HCT116 (cell line): ENCODE measurements at regions not wholly inside any gene's neighbourhood (a gene's known extent, or its start where the extent isn't known, plus 50 kb on each side); places are given as distances from the start of the nearest gene placed in this dataset.
"Not testable (repeated sequence)": the region's sequence is repeated elsewhere in the genome, so short reads cannot be mapped to it uniquely, and the experiment has no call there.

Experiments
- ATAC-seq: fragments of 200-7000 bp; cut with Tn5 transposase; 2 replicates; pipeline ENCODE4 v1.9.1; 2020; ENCODE audit warnings: mild to moderate bottlenecking, moderate library complexity
- BruUV-seq: library from RNA; stranded (reverse); fragments of 400-500 nt; replicated peaks from 2 replicates; lab custom pipeline; 2021; lab: Mats Ljungman, UMichigan
- CTCF ChIA-PET: fragments of 300-600 bp; sonication (Branson Sonifier 250); formaldehyde crosslinking; loops from one replicate; lab custom pipeline; 2021; ENCODE audit warnings: antibody characterized with exemption; lab: Charles Lee
- POLR2A ChIA-PET: fragments of 300-600, 350-600 bp; sonication (Branson Sonifier 250); formaldehyde crosslinking; loops from one replicate; lab custom pipeline; 2021; ENCODE audit warnings: antibody characterized with exemption; lab: Charles Lee
- RAD21 ChIA-PET, 2 experiments: fragments of 300-600 bp; sonication (Branson Sonifier 250); formaldehyde crosslinking; loops; one replicate each; lab custom pipeline; 2023; ENCODE audit warnings: low total read pairs in 2 of 2; ENCODE audit not compliant: uncharacterized antibody in 2 of 2, unreplicated experiment in 2 of 2, low non-redundant PET in 1 of 2; lab: Charles Lee
- DNase-seq: peaks from one replicate; pipeline ENCODE4 v3.0.0-alpha.2; 2010; ENCODE audit warnings: low read depth, low spot score
- H2AFZ ChIP-seq: fragments of 200-600 bp; shearing (Covaris generic), sonication (generic); 2 replicates; pipeline ENCODE4 v1.6.1; 2017; ENCODE audit warnings: low read depth, mixed run types, mixed read lengths, antibody characterized with exemption, low read length; ENCODE audit not compliant: poor library complexity, severe bottlenecking
- H3K27ac ChIP-seq: 2 replicates; pipeline ENCODE4 v1.5.1; 2012; ENCODE audit warnings: low read depth, low read length
- H3K27me3 ChIP-seq: fragments of 200-600 bp; sonication (generic); 2 replicates; pipeline ENCODE4 v1.6.1; 2016; ENCODE audit warnings: mixed run types, low read length, mixed read lengths; ENCODE audit not compliant: insufficient read depth
- H3K36me3 ChIP-seq, 2 experiments: fragments of 200-500 bp in 1 of 2; fragments of 200-600 bp in 1 of 2; sonication (Bioruptor generic) in 1 of 2; sonication (generic) in 1 of 2; 2 replicates each; pipeline versions ENCODE4 v1.5.1 to v1.6.1; 2014 to 2016; ENCODE audit warnings: low read length in 2 of 2, inconsistent platforms in 1 of 2, mixed read lengths in 1 of 2, mixed run types in 1 of 2; ENCODE audit not compliant: insufficient read depth in 2 of 2, control insufficient read depth in 1 of 2
- H3K4me1 ChIP-seq, 2 experiments: fragments of 200-600 bp in 1 of 2; sonication (generic) in 1 of 2; 2 replicates each; pipeline versions ENCODE4 v1.5.1 to v1.6.1; 2012 to 2017; ENCODE audit warnings: low read length in 2 of 2, inconsistent platforms in 1 of 2, mild to moderate bottlenecking in 1 of 2, mixed read lengths in 1 of 2, mixed run types in 1 of 2, moderate library complexity in 1 of 2; ENCODE audit not compliant: insufficient read depth in 2 of 2, control insufficient read depth in 1 of 2
- H3K4me2 ChIP-seq: fragments of 200-600 bp; sonication (generic); 2 replicates; pipeline ENCODE4 v1.6.1; 2017; ENCODE audit warnings: mixed run types, low read length, mixed read lengths
- H3K4me3 ChIP-seq, 2 experiments: fragments of 200-600 bp in 1 of 2; sonication (generic) in 1 of 2; replicated peaks in 1 of 2; 2 replicates each; pipeline ENCODE4 v1.5.1; 2011 to 2016; ENCODE audit warnings: low read length in 2 of 2, control low read depth in 1 of 2, low read depth in 1 of 2, mild to moderate bottlenecking in 1 of 2, mixed read lengths in 1 of 2, mixed run types in 1 of 2
- H3K79me2 ChIP-seq: fragments of 200-600 bp; sonication (generic); 2 replicates; pipeline ENCODE4 v1.6.1; 2017; ENCODE audit warnings: mild to moderate bottlenecking, mixed run types, low read length, moderate library complexity, mixed read lengths; ENCODE audit not compliant: insufficient read depth
- H3K9ac ChIP-seq: fragments of 200-600 bp; sonication (generic); 2 replicates; pipeline ENCODE4 v1.6.1; 2016; ENCODE audit warnings: low read length, mixed read lengths
- H3K9me2 ChIP-seq: fragments of 200-600 bp; sonication (generic), shearing (Covaris generic); 2 replicates; pipeline ENCODE4 v1.6.1; 2017; ENCODE audit warnings: mixed run types, mild to moderate bottlenecking, moderate library complexity; ENCODE audit not compliant: insufficient read depth
- H3K9me3 ChIP-seq, 2 experiments: fragments of 200-500 bp in 1 of 2; fragments of 200-600 bp in 1 of 2; sonication (Bioruptor generic) in 1 of 2; sonication (generic) in 1 of 2; 2 replicates each; pipeline ENCODE4 v1.6.1; 2014 to 2017; ENCODE audit warnings: low read length in 2 of 2, mixed read lengths in 2 of 2, inconsistent platforms in 1 of 2, low read depth in 1 of 2, mild to moderate bottlenecking in 1 of 2, mixed run types in 1 of 2, moderate library complexity in 1 of 2; ENCODE audit not compliant: control insufficient read depth in 1 of 2, insufficient read depth in 1 of 2
- H4K20me1 ChIP-seq: fragments of 200-600 bp; sonication (generic), shearing (Covaris generic); 2 replicates; pipeline ENCODE4 v1.6.1; 2017; ENCODE audit warnings: mixed run types, mild to moderate bottlenecking, moderate library complexity; ENCODE audit not compliant: insufficient read depth
- CBX3 ChIP-seq: IDR thresholded peaks from 2 replicates; pipeline ENCODE4 v1.6.1; 2012; ENCODE audit warnings: low read depth
- SRF ChIP-seq: IDR thresholded peaks from 2 replicates; pipeline ENCODE4 v1.6.1; 2012; ENCODE audit warnings: low read depth
- intact Hi-C: fragments of 100-400 bp; cut with micrococcal nuclease; formaldehyde crosslinking; loops from 2 replicates; pipeline ENCODE4 v1.10.0; 2022
- TF ChIP-seq, protein P1 (sequence below): IDR thresholded peaks from 2 replicates; pipeline ENCODE4 v1.6.1; 2012

DNA sequence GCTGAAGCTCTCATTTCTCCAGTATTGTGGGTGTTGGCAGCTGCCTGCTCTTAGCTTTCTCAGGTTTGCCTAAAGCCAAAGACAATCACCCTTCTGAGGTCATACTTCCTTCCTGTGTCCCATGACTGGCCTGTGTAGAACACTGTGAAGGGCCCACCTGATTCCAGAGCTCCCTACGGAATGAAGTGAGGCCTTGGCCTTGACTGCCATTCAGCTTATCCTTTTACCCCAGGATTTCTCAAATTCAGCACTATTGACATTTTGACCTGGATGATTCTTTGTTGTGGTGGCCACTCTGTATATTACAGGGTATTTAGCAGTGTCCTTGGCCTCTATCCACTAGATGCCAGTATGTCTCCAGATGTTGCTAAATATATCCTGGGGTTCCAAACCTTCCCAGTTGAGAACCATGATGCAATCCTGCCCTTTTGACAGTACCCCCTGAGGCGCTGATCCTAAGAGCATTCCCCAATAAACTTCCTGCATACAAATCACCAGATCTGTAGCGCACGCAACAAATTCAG is 112.3 kb upstream of the KRR1 start (continued):
- TF ChIP-seq, protein P1, sequence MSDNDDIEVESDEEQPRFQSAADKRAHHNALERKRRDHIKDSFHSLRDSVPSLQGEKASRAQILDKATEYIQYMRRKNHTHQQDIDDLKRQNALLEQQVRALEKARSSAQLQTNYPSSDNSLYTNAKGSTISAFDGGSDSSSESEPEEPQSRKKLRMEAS, result peak; percentile 74; the same call in 1 of the 2 replicates

DNA sequence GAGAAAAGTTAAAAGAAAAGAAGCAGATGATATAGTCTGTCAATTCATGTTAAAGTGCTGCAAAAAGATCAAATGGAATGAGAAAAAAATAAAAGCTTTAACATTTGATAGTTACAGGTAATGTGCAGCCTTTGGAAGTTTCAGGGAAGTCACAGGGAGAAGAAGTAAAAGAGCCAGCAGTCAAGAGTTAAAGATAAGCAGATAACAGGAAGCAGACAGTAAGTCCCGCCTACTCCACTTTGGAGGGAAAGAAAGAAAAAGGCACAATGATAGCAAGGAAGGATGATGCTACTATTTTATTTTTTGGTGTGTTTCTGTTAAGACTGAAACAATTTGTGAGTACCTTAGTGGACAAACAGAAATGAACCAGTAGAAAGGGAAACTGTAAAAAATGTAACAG is 111.1 kb upstream of the KRR1 start:
- Histone ChIP-seq H3K4me3 (no peak overlapping the region), H3K79me2 (no peaks in the 10 kb centered on the region), H4K20me1 (no peaks in the 10 kb centered on the region), H3K27me3 (no peaks in the 10 kb centered on the region), H2AFZ (no peak overlapping the region), H3K9me2 (no peaks in the 10 kb centered on the region), H3K27ac (peak overlapping the region; percentile 99), H3K9me3 (no peaks in the 10 kb centered on the region), H3K36me3 (no peaks in the 10 kb centered on the region), H3K4me1 (peaks cover 36 to 61% of the 10 kb centered on the region in 2 experiments), H3K4me2 (peak overlapping the region; percentile 35; the same call in 1 of the 2 replicates), H3K9ac (peak overlapping the region; percentile 4; the same call in 1 of the 2 replicates)
- POLR2A ChIA-PET, result interaction anchor here (1.1 to 2.8 kb wide), 2 partner anchors 36 to 405 kb away, joined by 3 to 38 read pairs; no protein-coding TSS in a partner anchor
- intact Hi-C loops, result loop anchor here (5.0 kb wide), 4 partner anchors 80 to 835 kb away; partner anchors contain the start of gene BBS10
- ATAC-seq (no peak), DNase-seq (no peak)
- CTCF ChIA-PET, result no interaction called here
- RAD21 ChIA-PET, result interaction anchor here in 1 of 2 experiments (0.7 kb wide), 1 partner anchor 8 kb away, joined by 3 read pairs; no protein-coding TSS in a partner anchor
- TF ChIP-seq, protein P1, result peak; percentile 44; the same call in 1 of the 2 replicates
- 0 out of 2 replicates have a peak, but pooled peaks have one; percentile 36 for TF ChIP-seq CBX3
- TF ChIP-seq SRF, result no peak
- no TSS peak for BruUV-seq

DNA sequence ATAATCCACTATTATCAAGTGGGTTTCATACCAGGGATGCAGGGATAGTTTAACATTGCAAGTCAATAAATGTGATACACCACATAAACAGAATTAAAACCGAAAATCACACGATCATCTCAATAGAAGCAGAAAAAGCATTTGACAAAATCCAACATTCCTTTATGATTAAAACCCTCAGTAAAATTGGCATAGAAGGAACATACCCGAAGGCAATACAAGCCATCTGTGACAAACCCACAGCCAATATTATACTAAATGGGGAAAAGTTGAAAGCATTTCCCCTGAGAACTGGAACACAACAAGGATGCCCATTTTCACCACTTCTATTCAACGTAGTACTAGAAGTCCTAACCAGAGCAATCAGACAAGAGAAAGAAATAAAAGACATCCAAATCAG is 103.0 kb upstream of the KRR1 start:
- H3K27me3 ChIP-seq, H2AFZ ChIP-seq, H3K79me2 ChIP-seq, H3K36me3 ChIP-seq, H3K4me3 ChIP-seq, RAD21 ChIA-PET, H3K9me3 ChIP-seq, H4K20me1 ChIP-seq, intact Hi-C loops, BruUV-seq, H3K27ac ChIP-seq, ATAC-seq, DNase-seq, H3K9ac ChIP-seq, H3K4me2 ChIP-seq, H3K9me2 ChIP-seq, CTCF ChIA-PET, H3K4me1 ChIP-seq: not testable (repeated sequence)
- POLR2A ChIA-PET, result interaction anchor here (0.8 kb wide), 1 partner anchor 9 kb away, joined by 3 read pairs; no protein-coding TSS in a partner anchor
